HG03135 (cell line): ENCODE measurements at regions not wholly inside any gene's neighbourhood (a gene's known extent, or its start where the extent isn't known, plus 50 kb on each side); places are given as distances from the start of the nearest gene placed in this dataset.

Experiments used
- ATAC-seq: cut with Tn5 transposase; IDR thresholded peaks from one replicate; pipeline ENCODE4 v1.9.1; 2021; ENCODE audit warnings: mild to moderate bottlenecking, moderate library complexity; ENCODE audit not compliant: unreplicated experiment

- no peak for ATAC-seq
These were observed 114.9 kb upstream of the ANKRD1 start for GRCh38 chr10:91035650-91036292.

- ATAC-seq, result no peak
These were observed 116.0 kb upstream of the ANKRD1 start for GRCh38 chr10:91036807-91037411.

- no peak for ATAC-seq
These were observed 118.1 kb upstream of the ANKRD1 start for GRCh38 chr10:91038971-91039370.

- ATAC-seq, result no peak
These were observed 119.5 kb upstream of the ANKRD1 start for GRCh38 chr10:91040343-91040742.

GRCh38 chr10:91042069-91042468, 121.2 kb upstream of the ANKRD1 start:
- ATAC-seq, result no peak

- ATAC-seq, result no peak
These were observed 122.5 kb upstream of the ANKRD1 start for GRCh38 chr10:91043173-91043910.

- no peak for ATAC-seq
These were observed 126.0 kb upstream of the ANKRD1 start for GRCh38 chr10:91046869-91047268.

- ATAC-seq, result no peak
These were observed 127.5 kb upstream of the ANKRD1 start for GRCh38 chr10:91048380-91048779.

GRCh38 chr10:91049296-91049987, 128.6 kb upstream of the ANKRD1 start:
- ATAC-seq, result no peak

- ATAC-seq, result no peak
These were observed 129.1 kb upstream of the ANKRD1 start for GRCh38 chr10:91049988-91050360.

- ATAC-seq, result no peak
These were observed 129.6 kb upstream of the ANKRD1 start for GRCh38 chr10:91050371-91051034.

GRCh38 chr10:91051829-91052228, 130.9 kb upstream of the ANKRD1 start:
- ATAC-seq, result no peak

GRCh38 chr10:91054325-91054724, 133.4 kb upstream of the ANKRD1 start:
- no peak for ATAC-seq

GRCh38 chr10:91061187-91061586, 140.3 kb upstream of the ANKRD1 start:
- no peak for ATAC-seq

- ATAC-seq, result no peak
These were observed 140.7 kb upstream of the ANKRD1 start for GRCh38 chr10:91061608-91062007.

GRCh38 chr10:91062091-91062490, 141.2 kb upstream of the ANKRD1 start:
- ATAC-seq, result no peak

- ATAC-seq, result no peak
These were observed 148.7 kb upstream of the PCGF5 start for GRCh38 chr10:91071786-91072185.

- no peak for ATAC-seq
These were observed 147.0 kb upstream of the PCGF5 start for GRCh38 chr10:91073286-91073979.

GRCh38 chr10:91076991-91077548, 143.4 kb upstream of the PCGF5 start:
- no peak for ATAC-seq

GRCh38 chr10:91077549-91078071, 142.9 kb upstream of the PCGF5 start:
- no peak for ATAC-seq
